NCI-H345 treated with DMSO at 0.1 percent for 48 hours (cell line): ENCODE measurements at regions not wholly inside any gene's neighbourhood (a gene's known extent, or its start where the extent isn't known, plus 50 kb on each side); places are given as distances from the start of the nearest gene placed in this dataset.
"Not testable (repeated sequence)": the region's sequence is repeated elsewhere in the genome, so short reads cannot be mapped to it uniquely, and the experiment has no call there.

ENCODE experiments used
- DNase-seq: peaks from one replicate; lab custom pipeline; 2025; ENCODE audit not compliant: unreplicated experiment; lab: John Stamatoyannopoulos, UW

- no peak for DNase-seq
Measured at GRCh38 chr5:67774786-67775185, 440.8 kb upstream of the PIK3R1 start.

DNA sequence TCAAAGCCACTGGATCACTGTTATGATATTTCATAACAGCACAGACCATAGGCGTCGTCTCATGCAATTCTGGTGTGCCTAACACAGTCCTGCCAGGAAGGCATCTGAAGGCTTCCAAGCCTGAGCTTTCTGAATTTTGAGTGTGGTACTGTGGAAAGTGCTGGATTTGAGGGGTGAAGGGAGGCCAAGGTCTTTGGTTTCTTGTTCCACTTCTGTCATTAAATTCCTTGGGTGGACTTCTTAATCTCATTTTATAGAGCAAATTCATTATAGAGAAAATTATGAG is 441.3 kb upstream of the PIK3R1 start:
- no peak for DNase-seq

- DNase-seq: no peak
Measured at GRCh38 chr5:67773411-67774266, 441.9 kb upstream of the PIK3R1 start.

DNA sequence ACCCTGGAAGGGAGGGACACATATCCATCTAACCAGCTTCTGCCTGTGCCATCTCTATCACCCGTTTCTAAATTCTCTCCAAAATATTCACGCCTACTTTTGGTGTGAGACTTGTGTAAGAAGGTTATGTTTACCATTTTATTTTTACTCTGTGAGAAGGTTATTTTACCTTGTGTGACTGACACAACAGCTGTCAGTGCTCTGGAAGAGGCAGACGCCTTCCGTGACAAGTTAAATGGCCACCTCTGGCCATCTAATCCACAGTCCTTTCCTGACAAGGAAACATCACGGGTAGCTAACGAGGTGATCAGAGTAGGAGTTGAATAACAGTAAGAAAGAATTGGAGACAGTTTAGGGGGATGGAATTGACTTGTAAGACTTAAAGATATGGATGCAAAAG is 443.8 kb upstream of the PIK3R1 start:
- no peak for DNase-seq

DNA sequence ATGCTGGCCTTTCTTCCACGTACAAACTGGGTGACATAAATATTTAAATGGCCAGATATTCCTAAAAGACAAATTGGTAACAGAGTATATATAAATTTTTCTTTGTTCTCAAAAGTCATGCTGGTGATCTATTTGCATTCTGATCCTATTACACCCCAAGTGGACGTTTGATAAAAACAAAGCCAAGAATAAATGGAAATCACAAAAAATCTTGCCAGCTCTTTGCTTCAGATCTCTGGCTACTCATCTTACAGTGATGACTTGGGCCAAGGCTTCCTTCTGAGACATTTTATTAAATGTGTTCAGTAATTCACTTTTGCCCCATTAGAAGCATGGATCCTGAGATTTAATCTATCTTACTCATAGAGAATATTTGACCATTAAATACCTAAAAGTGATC is 444.3 kb upstream of the PIK3R1 start:
- no peak for DNase-seq

- DNase-seq: no peak
Measured at GRCh38 chr5:67770431-67771025, 445.0 kb upstream of the PIK3R1 start.

DNA sequence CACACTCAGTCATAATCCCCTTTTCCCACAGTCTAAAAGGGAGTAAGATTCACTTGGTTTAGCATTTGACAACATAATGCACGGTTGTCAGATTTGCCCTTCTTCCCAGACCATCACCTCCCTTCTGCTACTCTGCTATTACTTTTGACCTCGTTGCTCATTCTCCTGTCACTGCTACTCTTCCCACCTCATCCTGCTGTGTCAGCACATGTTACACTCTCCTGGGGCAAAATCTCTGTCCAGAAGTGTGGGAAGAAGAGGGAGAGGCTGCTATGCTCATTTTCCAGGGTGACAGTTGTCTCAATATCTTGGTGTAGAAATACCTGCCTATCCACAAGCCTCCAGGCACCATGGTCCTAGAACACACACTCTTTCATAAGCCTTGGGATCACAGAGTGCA is 449.9 kb upstream of the PIK3R1 start:
- DNase-seq: no peak

GRCh38 chr5:67757771-67758170 is 457.8 kb upstream of the PIK3R1 start:
- DNase-seq: not testable (repeated sequence)

DNA sequence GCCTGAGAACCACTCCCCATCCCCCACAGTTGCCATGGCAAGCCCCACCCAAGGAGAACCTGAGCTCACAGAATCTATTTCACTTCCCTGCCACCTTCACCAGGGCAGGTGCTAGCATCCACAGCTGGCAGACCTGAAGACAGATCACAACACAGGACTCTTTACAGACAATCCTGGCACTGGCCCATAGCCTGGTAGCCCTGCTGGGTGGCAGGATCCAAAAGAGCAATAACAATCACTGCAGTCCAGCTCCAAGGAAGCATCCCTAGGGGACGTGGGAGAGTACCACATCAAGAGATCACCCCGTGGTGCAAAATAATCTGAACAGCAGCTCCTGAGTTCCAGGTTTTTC is 463.2 kb upstream of the PIK3R1 start:
- DNase-seq: no peak

- DNase-seq: no peak
Measured at GRCh38 chr5:67748165-67748690, 467.3 kb upstream of the PIK3R1 start.

GRCh38 chr5:67747096-67747495 is 468.5 kb upstream of the PIK3R1 start:
- no peak for DNase-seq

DNA sequence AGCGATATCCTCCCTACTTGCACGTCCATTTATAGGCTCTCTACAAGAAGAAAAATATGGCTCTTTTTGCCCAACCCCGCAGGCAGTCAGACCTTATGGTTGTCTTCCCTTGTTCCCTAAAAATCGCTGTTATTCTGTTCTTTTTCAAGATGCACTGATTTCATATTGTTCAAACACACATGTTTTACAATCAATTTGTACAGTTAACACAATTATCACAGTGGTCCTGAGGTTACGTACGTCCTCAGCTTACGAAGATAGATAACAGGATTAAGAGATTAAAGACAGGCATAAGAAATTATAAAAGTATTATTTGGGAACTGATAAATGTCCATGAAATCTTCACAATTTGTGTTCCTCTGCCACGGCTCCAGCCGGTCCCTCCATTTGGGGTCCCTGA is 468.9 kb upstream of the PIK3R1 start:
- not testable (repeated sequence) for DNase-seq

DNA sequence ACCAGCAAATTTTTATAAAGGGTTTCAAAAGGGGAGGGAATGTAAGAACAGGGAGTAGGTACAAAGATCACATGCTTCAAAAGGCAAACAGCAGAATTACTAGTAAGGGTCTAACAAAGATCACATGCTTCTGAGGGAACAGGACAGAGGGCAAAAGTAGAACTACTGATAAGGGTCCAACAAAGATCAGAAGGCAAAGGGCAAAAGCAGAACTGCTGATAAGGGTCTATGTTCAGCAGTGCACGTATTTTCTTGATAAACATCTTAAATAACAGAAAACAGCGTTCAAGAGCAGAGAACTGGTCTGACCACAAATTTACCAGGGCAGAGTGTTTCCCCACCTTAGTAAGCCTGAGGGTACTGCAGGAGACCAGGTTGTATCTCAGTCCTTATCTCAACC is 469.5 kb upstream of the PIK3R1 start:
- no peak for DNase-seq

- no peak for DNase-seq
Measured at GRCh38 chr5:67732921-67733320, 482.6 kb upstream of the PIK3R1 start.

- no peak for DNase-seq
Measured at GRCh38 chr5:67732471-67732870, 483.1 kb upstream of the PIK3R1 start.

DNA sequence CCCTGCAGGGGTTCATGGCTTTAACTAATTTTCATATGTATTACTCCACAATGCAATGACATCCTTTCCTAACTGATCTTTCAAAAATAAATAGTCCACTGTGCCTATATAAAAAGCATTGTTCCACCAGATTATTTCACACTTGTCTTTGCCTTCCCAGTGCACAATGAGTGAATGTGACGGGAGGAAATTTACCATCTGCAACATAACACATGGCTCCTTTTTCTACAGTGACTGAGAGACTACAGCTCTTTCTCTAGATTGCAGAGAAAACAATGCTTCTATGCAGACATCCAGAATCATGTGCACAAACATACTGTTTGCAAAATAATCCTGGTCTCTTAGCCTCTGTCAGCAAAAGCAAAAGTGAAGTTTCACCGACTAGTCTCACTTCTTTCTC is 483.7 kb upstream of the PIK3R1 start:
- no peak for DNase-seq

GRCh38 chr5:67730917-67731474 is 484.6 kb upstream of the PIK3R1 start:
- DNase-seq: no peak

GRCh38 chr5:67728326-67728890 is 487.1 kb upstream of the PIK3R1 start:
- no peak for DNase-seq

DNA sequence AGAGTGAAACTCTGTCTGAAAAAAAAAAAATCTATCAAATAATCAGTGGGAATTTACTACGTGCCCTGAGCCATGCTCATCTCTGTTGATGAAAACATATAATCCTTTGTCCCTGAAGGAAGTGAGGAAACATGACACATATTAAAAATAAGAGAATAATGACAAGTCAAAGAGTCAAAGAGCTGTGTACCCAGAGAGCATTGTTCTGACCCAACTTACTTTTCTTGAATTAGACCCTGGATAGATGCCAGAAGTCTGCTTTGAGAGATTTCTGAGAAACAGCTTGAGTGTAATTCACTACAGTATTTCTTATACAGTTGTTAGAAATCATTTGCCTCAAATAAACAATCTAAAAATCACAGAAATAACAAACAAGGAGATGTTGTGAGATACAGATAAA is 490.0 kb upstream of the PIK3R1 start:
- DNase-seq: no peak

GRCh38 chr5:67724412-67725135 is 491.0 kb upstream of the PIK3R1 start:
- DNase-seq: no peak

GRCh38 chr5:67723873-67724272 is 491.7 kb upstream of the PIK3R1 start:
- DNase-seq: no peak
